Motor neuron (in vitro differentiated cells): ENCODE measurements at regions not wholly inside any gene's neighbourhood (a gene's known extent, or its start where the extent isn't known, plus 50 kb on each side); places are given as distances from the start of the nearest gene placed in this dataset.

ENCODE experiments used
- ATAC-seq, 8 experiments: fragments of 200-7000 bp; cut with Tn5 transposase; replicated peaks in 6 of 8; 2 replicates each; pipeline ENCODE4 v1.8.0; 2021; ENCODE audit warnings: mild to moderate bottlenecking in 8 of 8, moderate library complexity in 8 of 8
- H3K27ac ChIP-seq, 2 donors: fragments of 250-450 bp; sonication (Bioruptor Pico); 2 replicates each; pipeline ENCODE4 v1.9.0; 2021; ENCODE audit warnings: antibody characterized with exemption in 2 of 2, mild to moderate bottlenecking in 2 of 2, moderate library complexity in 1 of 2
- H3K4me1 ChIP-seq, 2 donors: fragments of 250-450 bp; sonication (Bioruptor Pico); replicated peaks in 1 of 2; 2 replicates each; pipeline ENCODE4 v1.6.1; 2021; ENCODE audit warnings: antibody characterized with exemption in 2 of 2, mild to moderate bottlenecking in 2 of 2, moderate library complexity in 1 of 2
- H3K4me3 ChIP-seq, 5 donors: fragments of 250-450 bp; sonication (Bioruptor Pico); 2 replicates each; pipeline ENCODE4 v1.9.0; 2021; ENCODE audit warnings: antibody characterized with exemption in 5 of 5, mild to moderate bottlenecking in 5 of 5, moderate library complexity in 4 of 5
- WGBS, 10 experiments: fragments of 450-650 bp; shearing (Covaris generic); methylation state at CpG; one replicate each; pipeline ENCODE4 v1.0.0; 2022; 5-methylcytosine and 5-hydroxymethylcytosine counted together
- in situ Hi-C, 9 experiments: fragments of 400-800 bp; cut with MboI; loops; one replicate each; pipeline ENCODE4 v1.15.0; 2021; ENCODE audit warnings: low sequenced_read_pairs in 9 of 9, low pct_unique_long_range_greater_than_20kb in 2 of 9; ENCODE audit not compliant: unreplicated experiment in 9 of 9

- in situ Hi-C loops: no loop called here
- H3K4me1 ChIP-seq: no peaks in the 10 kb centered on the region
- H3K27ac ChIP-seq: no peak overlapping the region
- no CpG with 5 or more reads among the region's 3 CpGs for WGBS, 10 experiments
- peak in 3 of 8 experiments; percentile 9 to 62 (median 53) for ATAC-seq
- no peak overlapping the region for H3K4me3 ChIP-seq
Observed at GRCh38 chr18:8504424-8504823, 104.8 kb upstream of the RAB12 start.

- 12 to 100% (median 69%) methylated on average over 1 to 6 of the region's 9 CpGs; no CpG with 5 or more reads in 1 of the 10 experiments for WGBS, 10 experiments
- H3K4me1 ChIP-seq: no peaks in the 10 kb centered on the region
- ATAC-seq: no peak
- H3K4me3 ChIP-seq: no peak overlapping the region
- no peak overlapping the region for H3K27ac ChIP-seq
- in situ Hi-C loops: no loop called here
Observed at GRCh38 chr18:8504880-8505435, 104.3 kb upstream of the RAB12 start.

- 40 to 94% (median 81%) methylated on average over 1 to 9 of the region's 10 CpGs; no CpG with 5 or more reads in 2 of the 10 experiments for WGBS, 10 experiments
- H3K4me3 ChIP-seq: no peak overlapping the region
- in situ Hi-C loops: no loop called here
- no peak for ATAC-seq
- no peak overlapping the region for H3K27ac ChIP-seq
- H3K4me1 ChIP-seq: no peaks in the 10 kb centered on the region
Observed at GRCh38 chr18:8506251-8507049, 102.8 kb upstream of the RAB12 start.

GRCh38 chr18:8507361-8507760 lies 101.9 kb upstream of the RAB12 start:
- Histone ChIP-seq H3K4me3 (no peak overlapping the region), H3K4me1 (no peaks in the 10 kb centered on the region), H3K27ac (no peak overlapping the region)
- in situ Hi-C loops: no loop called here
- 0 to 68% (median 38%) methylated on average over 1 to 5 of the region's 5 CpGs; no CpG with 5 or more reads in 4 of the 10 experiments for WGBS, 10 experiments
- peak in 2 of 8 experiments; percentile 16 to 59 for ATAC-seq

- H3K4me1 ChIP-seq: no peaks in the 10 kb centered on the region
- in situ Hi-C loops: no loop called here
- H3K27ac ChIP-seq: no peak overlapping the region
- H3K4me3 ChIP-seq: no peak overlapping the region
- peak in 3 of 8 experiments; percentile 22 to 72 (median 33) for ATAC-seq
- WGBS, 10 experiments: 0 to 84% (median 66%) methylated on average over 1 to 9 of the region's 10 CpGs
Observed at GRCh38 chr18:8507915-8508705, 101.1 kb upstream of the RAB12 start.

- in situ Hi-C loops: no loop called here
- no peak for ATAC-seq
- whole genome bisulfite sequencing, 10 experiments: 50 to 93% (median 74%) methylated on average over 1 to 5 of the region's 5 CpGs; no CpG with 5 or more reads in 2 of the 10 experiments
- Histone ChIP-seq H3K4me1 (no peaks in the 10 kb centered on the region), H3K27ac (no peak overlapping the region), H3K4me3 (no peak overlapping the region)
Observed at GRCh38 chr18:8513249-8513648, 96.0 kb upstream of the RAB12 start.

- ATAC-seq: no peak
- in situ Hi-C loops: no loop called here
- Histone ChIP-seq H3K4me1 (no peaks in the 10 kb centered on the region), H3K27ac (no peak overlapping the region), H3K4me3 (no peak overlapping the region)
- 20 to 83% (median 67%) methylated on average over 1 to 4 of the region's 4 CpGs; no CpG with 5 or more reads in 4 of the 10 experiments for WGBS, 10 experiments
Observed at GRCh38 chr18:8514409-8514808, 94.8 kb upstream of the RAB12 start.

- in situ Hi-C loops: no loop called here
- Histone ChIP-seq H3K4me3 (no peak overlapping the region), H3K4me1 (no peaks in the 10 kb centered on the region), H3K27ac (no peak overlapping the region)
- no peak for ATAC-seq
- 14 to 100% (median 59%) methylated on average over 1 to 8 of the region's 9 CpGs for WGBS, 10 experiments
Observed at GRCh38 chr18:8515142-8515865, 93.9 kb upstream of the RAB12 start.

- ATAC-seq: no peak
- WGBS, 10 experiments: 35 to 100% (median 89%) methylated on average over 1 to 11 of the region's 17 CpGs
Observed at GRCh38 chr18:8516371-8517250, 92.6 kb upstream of the RAB12 start.

GRCh38 chr18:8517276-8517675 lies 92.0 kb upstream of the RAB12 start:
- WGBS, 10 experiments: 67 to 100% (median 93%) methylated on average over 1 to 2 of the region's 3 CpGs; no CpG with 5 or more reads in 7 of the 10 experiments
- Histone ChIP-seq H3K4me1 (no peaks in the 10 kb centered on the region), H3K27ac (no peak overlapping the region), H3K4me3 (no peak overlapping the region)
- in situ Hi-C loops: no loop called here
- ATAC-seq: no peak

More at GRCh38 chr18:8516371-8517250, 92.6 kb upstream of the RAB12 start:
- H3K4me3 ChIP-seq: no peak overlapping the region
- H3K27ac ChIP-seq: no peak overlapping the region
- no peaks in the 10 kb centered on the region for H3K4me1 ChIP-seq
- in situ Hi-C loops: no loop called here

- Histone ChIP-seq H3K27ac (no peak overlapping the region), H3K4me3 (no peak overlapping the region), H3K4me1 (no peaks in the 10 kb centered on the region)
- ATAC-seq: no peak
- in situ Hi-C loops: no loop called here
- WGBS, 10 experiments: 0 to 75% (median 38%) methylated on average over 1 to 2 of the region's 2 CpGs; no CpG with 5 or more reads in 4 of the 10 experiments
Observed at GRCh38 chr18:8519102-8519501, 90.1 kb upstream of the RAB12 start.

GRCh38 chr18:8520266-8520665 lies 89.0 kb upstream of the RAB12 start:
- no peaks in the 10 kb centered on the region for H3K4me1 ChIP-seq
- H3K4me3 ChIP-seq: no peak overlapping the region
- no peak overlapping the region for H3K27ac ChIP-seq
- no peak for ATAC-seq
- in situ Hi-C loops: no loop called here
- 67 to 100% (median 80%) methylated on average over 1 of the region's 1 CpG; no CpG with 5 or more reads in 4 of the 10 experiments for WGBS, 10 experiments
